ENCODE measurements at regions not wholly inside any gene's neighbourhood (a gene's known extent, or its start where the extent isn't known, plus 50 kb on each side); places are given as distances from the start of the nearest gene placed in this dataset.

DNA sequence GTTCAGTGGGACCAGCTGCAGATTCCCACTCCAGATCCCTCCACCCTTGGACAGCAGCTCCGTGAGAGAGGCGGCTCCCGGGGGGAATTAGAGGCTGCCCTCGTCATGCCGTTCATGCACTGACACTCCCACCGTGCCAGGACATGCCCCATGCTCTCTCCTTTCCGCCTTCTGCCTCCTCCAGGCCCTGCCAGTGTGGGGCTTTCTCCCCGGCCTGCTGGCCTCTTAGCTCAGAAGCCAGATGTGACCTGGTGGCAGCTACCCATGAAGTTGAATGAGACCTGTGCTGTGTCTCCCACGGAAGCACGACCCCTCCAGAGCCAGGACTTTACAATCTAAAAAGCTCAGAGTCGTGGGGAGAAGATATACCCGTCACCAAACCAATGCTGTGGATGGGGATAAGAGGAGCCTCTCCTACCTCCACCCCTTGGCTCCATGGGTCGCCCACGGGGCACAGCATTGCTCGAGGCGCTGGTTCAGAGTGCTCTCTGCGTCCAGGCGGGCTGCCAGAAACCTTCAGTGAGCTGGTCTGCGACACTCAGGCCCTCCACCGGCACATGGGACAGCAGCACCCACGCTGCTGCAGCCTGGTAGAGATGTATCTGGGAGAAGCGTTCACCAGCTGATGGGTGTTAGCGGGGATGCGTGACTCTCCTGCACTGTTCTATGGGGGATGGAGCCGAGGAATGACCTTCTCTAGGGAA, 111.0 kb upstream of the GPC1 start:
- DNase-seq (ENCODE audit: extremely low read depth in 1 of 11, low read depth in 9 of 11, low spot score in 4 of 11): no peak

DNA sequence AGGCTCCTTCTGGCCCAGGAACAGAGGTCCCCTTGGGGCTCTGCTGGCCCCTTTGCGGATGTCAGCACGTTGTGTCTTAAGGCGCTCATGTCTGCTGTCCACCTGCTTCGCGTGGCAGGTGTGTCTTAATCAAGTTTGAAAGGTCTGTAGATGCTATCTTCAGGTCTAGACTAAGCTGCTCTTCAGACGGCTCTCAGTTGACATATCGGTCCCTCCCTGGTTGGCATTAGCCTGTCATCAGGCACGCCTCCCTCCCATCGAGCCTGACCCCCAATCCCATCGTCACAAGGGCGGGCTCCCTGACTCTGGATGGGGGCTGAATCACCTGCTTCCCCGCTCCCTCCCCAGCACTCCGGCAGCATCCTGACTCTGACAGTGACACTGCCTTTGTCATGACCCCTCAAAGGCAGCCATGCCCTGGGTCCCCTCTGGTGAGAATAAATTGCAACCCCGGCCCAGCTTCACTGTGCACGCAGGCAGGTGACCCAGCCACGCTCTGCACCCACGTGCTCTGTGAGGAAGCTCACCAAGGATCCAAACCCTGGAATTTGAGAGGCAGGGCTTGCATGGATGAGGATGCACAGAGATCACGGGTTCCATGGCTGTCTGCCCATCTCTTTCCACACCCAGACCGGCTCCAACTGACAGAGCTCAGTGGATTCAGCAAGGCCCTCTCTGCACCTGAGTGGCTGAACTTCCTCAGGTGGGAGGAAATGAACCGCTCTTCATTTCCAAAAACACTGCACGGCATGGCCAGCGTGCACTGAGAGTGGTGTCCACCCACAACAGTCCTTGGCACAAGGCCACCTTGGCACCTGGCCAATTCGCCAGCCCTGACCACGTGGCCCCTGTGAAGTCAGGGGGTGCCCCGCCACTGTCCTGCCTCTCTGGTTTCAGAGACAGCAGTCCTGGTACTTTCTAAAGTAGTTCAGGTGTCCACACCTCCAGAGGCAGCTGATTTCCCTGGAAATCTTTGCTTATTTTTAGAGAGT, 110.2 kb upstream of the GPC1 start:
- no peak for DNase-seq (ENCODE audit: extremely low read depth in 1 of 11, low read depth in 9 of 11, low spot score in 4 of 11)

DNA sequence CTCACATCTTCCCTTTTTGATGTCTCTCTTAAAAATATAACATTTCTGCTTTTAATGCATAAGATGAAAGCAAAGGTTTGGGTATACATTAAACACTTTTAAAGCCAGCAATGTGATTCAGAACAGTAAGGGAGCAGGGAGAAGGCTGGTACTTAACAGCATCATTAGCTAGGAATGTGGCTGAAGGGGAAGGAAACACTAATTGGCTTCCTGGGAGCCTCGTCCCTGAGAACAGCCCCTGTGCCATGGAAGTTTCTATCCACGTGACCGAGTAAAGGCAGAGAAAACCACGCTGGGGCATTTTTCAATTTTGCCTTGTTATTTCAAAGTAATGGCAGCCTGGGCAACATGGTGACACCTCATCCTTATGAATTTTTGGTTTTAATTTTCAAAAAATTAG, 109.2 kb upstream of the GPC1 start:
- peak in 1 of 11 donors; percentile 12 for DNase-seq (ENCODE audit: extremely low read depth in 1 of 11, low read depth in 9 of 11, low spot score in 4 of 11)

DNA sequence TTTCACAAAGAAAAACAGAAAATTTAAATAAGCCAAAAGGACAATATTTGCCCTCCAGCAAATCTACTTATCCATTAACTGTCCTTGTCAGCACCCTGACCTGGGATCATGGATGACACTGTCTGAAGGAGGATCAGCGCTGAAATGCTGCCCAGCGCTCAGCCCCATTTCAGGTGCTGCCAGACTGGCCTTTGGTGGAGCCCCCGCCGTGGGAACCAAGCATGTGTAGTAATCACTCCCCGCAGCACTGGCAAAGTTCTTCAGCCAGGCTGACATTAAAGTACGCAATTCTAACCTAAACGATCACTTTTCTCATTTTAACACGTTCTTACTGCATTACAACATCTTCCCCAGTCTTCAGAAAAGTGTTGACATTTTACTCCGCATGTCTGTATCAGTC, 108.6 kb upstream of the GPC1 start:
- no peak for DNase-seq (ENCODE audit: extremely low read depth in 1 of 11, low read depth in 9 of 11, low spot score in 4 of 11)

DNA sequence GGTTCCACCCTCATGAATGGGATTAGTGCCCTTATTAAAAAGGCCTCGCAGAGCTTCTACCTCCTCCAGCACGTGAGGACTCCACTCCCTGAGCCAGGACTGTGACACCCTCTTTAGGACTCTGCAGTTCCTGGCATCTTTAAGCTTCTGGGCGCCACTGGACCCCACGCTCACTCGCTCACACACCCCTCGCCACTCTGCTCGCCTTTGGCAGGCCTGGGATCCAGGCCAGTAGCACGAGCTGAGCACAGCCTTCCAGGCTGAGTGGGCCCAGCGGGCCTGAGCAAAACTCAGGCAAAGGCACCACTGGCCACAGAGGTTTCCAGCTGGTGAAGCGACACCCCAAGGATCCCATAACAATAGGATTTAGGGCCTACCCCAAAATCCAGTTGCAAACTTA, 107.9 kb upstream of the GPC1 start:
- DNase-seq (ENCODE audit: extremely low read depth in 1 of 11, low read depth in 9 of 11, low spot score in 4 of 11): no peak

DNA sequence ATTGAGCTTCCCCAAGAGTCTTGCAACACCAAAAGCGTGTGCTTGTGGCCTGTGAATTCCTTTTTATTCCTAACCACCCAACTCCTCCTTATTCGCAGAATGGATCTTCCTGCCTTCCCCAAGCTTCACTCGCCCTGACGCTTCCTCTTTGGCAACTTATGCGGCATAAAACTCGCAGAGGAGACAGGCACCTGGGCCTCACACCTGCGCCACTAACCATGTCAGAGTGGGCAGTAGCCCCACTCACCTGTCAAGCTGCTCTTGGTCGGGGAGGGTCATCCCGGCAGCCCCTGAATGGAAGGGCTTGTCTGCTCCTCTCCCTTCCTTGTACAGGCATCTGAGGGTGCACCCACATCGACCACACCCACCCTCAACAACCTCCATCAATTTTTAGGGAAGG, 106.9 kb upstream of the GPC1 start:
- DNase-seq (ENCODE audit: extremely low read depth in 1 of 11, low read depth in 9 of 11, low spot score in 4 of 11): no peak

DNA sequence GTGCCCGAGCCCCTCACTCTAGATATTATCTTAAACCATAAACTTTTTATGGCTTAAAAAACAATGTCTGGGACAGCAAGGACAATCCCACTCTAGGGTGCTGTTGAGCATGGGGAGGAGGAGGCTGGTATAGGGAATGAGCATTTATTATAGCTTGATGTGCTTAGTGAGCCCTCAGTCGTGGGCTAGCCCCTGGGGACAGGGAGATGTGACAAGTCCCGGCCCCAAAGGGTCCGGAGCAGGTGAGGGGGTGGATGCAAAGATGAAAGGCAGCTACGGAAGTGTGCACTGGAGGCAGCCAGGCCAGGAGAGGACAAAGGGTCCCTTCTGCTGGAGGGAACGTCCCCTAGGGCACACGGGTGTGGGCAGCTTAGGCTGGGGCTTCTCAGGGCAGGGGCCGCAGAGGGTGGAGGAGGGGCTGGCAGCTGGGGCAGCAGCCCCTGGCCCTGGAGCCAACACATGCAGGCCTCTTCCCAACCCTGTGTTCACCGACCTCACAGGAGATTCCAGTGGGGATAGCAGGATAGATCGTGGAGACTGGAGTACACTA, 106.3 kb upstream of the GPC1 start:
- DNase-seq (ENCODE audit: extremely low read depth in 1 of 11, low read depth in 9 of 11, low spot score in 4 of 11): no peak

DNA sequence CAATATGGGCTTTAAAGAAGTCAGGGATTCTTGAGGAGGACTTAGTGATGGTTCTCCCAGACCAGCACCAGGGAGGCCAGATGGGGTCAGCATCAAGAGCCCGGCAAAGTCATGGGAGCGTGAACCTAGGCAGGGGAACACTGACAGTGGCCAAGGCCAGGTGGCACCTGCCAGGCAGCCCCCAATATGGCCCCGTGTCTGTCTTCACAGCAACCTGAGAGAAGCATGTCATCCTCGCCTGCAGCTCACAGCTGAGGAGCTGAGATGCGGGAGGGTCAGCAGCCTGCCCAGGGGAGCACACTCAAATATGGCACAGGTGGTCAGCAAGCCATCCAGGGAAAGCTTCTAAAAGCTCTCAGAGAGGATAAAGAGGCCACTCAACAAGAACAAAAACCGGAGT, 105.7 kb upstream of the GPC1 start:
- DNase-seq (ENCODE audit: extremely low read depth in 1 of 11, low read depth in 9 of 11, low spot score in 4 of 11): no peak

DNA sequence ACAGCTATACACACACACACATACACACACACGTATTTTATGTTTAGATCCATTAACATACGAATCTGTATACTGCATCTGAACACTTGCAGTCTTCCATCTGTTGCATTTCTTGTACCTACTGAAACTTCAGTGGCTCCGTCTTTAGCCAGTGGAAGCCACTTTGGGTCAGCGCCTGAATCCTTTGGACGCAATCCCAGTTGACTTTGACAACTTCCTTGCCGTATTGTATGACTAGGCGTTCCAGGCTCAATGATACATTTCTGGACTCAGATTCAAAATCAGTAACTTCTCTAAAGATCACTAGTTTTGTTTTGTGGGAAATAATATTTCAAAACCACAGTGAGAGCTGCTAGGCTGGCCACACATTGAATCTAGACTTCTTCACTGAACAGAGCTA, 101.5 kb upstream of the GPC1 start:
- DNase-seq (ENCODE audit: extremely low read depth in 1 of 11, low read depth in 9 of 11, low spot score in 4 of 11): no peak

DNA sequence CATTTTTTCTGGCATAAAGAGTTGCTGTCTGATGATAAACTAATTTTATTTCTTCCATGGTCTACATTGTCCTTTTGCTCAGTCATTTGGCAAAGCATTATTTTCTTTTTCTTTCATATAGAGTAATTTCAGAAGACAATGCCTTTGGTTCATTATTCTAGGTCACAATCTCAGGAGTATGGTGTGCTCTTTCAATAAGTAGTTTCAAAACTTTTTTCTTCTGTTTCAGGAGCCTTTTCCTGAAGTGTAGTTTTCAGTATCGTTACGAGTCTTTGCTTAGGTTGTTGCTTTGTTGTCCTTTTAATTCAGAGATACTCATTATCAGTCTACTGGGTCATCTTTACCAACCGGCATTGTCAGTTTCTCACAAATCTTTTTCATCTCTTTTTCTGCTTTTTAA, 100.4 kb upstream of the GPC1 start:
- DNase-seq (ENCODE audit: extremely low read depth in 1 of 11, low read depth in 9 of 11, low spot score in 4 of 11): no peak

DNA sequence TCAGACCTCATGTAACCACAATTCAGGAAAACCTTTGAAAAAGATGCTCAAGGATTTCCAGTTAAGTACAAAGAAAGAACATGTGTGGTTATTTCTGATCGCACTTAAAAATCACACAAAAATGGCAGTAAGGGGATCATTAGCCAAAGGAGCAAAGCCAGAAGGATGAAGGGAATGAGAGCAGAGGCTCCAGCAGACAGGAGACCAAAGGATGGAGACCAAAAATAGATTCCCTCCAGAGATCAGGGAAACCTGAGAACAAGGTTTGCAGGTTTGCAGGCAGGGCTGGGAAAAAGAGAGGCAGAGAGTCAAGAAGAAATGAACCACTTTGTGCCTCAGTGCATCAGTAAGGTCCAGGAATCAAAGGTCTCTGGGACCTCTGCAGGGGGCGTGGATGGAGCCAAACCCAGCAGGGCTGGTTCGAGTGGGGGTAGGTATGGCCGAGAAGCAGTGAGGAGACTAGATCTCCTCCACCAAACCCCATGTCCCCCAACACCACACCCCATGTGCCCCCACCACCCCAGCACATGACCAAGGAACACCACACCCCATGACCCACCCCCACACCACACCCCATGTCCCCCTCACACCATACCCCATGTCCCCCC, 98.5 kb upstream of the GPC1 start:
- no peak for DNase-seq (ENCODE audit: extremely low read depth in 1 of 11, low read depth in 9 of 11, low spot score in 4 of 11)

DNA sequence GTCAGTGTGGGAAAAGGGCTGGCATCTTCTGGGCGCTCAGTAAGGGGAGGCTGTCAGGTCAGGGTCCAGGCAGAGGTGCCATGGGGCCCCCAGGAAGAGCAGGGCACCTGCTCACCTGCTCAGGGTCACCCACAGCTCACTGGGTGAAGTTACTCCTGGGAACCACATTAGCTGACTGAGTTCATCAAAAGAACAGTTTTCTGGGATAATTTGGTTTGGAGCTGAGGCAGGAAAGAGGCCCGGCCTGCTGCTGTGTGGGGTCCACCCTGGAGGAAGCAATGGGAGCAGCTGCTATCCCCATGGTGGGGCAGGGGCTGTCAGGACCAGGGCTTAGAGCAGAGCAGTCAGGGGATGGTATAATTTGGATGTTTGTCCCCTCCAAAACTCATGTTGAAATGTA, 97.2 kb upstream of the GPC1 start:
- DNase-seq (ENCODE audit: extremely low read depth in 1 of 11, low read depth in 9 of 11, low spot score in 4 of 11): no peak

DNA sequence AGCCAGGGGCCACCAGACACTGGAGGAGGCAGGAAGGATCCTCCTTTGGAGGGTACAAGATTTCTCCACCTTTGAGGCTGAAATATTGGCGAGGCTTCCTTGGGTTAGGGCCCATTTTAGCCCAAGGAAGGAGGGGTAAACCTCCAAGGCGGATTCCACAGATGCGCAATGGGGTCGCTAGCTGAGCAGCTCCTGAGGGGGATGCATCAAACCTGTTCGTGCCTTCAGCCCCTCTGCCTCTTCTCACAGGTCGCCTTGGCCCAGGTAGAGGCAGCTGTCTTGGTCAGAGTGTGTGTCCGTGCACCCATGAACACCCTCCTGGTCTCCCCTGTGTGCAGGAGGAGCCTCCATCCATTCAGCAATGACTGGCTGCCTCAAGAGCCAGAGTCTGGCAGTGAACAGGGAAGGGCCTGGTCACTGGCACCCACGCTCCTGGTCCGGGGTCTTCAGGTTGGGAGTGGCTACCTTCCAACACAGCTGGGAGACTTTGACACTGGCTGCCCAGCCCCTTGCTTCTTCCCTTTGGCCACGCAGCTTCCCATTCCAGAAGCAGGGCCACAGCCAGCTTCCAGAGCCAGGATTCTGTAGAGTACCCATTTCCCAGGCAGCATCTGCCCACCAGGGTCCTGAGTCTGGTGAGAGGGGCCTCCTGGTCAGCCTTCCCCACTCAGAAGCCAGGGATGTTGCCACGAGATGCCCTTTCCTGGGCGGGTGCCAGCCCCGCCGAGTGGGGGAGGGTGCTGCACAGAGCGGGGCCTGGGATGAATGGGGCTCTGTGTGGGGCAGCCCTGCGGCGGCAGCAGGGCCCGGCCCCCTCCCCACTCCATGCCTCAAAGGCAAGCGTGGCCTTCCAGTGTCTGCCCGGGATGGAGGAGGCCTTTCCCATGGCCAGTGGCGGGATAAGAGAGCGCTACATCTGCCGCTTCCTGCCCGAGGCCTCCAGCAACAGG, 95.8 kb upstream of the GPC1 start:
- DNase-seq (ENCODE audit: extremely low read depth in 1 of 11, low read depth in 9 of 11, low spot score in 4 of 11): no peak

DNA sequence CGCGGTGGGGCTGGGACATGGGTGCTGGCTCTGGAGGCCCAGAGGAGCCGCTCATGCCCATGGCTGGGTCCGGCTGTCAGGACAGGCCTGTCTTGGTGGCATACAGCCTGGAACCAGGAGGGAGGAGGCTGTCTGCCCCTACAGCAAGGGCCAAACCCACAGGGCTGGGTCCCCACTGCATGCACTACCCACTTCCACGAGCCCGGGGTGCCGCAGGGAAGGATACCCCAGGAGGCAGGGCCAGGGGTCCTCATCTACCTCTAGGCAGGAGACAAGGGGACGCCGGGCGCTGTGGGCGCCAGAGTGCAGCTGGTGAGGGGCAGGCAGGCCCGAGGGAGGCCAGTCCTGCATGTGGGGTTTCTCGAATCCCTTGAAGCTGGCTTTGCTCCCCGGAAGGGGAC, 95.1 kb upstream of the GPC1 start:
- no peak for DNase-seq (ENCODE audit: extremely low read depth in 1 of 11, low read depth in 9 of 11, low spot score in 4 of 11)

DNA sequence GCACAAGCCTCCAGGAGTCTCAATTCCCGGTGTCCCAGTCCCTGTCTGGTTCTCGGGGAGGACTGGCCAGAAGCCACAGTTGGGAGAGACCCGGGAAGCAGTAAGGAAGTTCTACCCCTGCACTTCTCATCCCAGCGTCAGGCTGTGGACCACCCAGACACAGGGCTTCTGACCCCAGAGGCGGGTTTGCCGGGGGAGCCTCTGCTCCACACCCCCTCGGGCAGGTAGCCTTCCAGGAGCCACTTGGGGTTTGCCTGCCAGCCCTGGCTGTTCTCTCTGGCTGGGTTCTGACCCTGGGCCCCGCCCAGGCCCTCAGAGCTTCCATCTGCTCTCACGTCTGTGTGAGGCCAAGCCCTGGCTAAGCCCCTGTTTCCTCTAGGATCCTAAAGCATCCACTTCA, 94.4 kb upstream of the GPC1 start:
- no peak for DNase-seq (ENCODE audit: extremely low read depth in 1 of 11, low read depth in 9 of 11, low spot score in 4 of 11)

DNA sequence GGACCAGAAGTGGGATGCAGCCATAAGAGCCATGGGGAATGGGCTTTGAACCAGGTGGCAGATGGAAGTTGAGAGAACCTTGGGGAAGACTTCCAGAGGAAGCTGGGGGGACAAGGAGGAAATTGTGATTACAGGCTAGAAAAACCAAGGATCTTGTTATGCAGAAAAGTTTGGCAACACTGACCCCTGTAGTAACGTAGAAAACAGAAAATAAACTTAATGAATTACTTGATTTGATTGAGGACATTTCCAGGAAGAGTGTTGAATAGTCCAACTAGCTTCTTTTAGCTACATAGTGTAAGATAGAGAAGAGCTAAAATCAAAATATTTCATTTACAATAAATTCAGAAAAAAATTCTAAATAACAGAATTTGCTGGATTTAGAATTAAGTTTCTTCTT, 91.9 kb upstream of the GPC1 start:
- DNase-seq (ENCODE audit: extremely low read depth in 1 of 11, low read depth in 9 of 11, low spot score in 4 of 11): no peak

DNA sequence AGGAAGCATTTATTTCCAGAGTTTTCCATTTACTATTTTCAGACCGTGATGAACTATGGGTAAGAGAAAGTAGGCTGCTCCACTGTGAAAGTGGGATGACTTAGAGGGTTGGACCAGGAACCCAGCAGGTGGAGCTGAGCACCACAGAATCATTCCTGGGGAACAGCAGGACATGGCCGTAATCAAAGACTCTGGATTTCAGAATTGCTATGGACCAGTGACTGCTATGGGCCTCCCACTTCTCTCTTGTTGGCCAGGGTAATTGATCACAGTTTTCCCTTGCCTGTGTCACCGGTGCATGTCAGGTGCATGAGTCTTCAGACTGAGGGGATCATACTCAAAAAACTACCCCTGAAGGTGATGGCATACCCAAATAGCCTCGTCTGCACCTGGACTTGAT, 90.6 kb upstream of the GPC1 start:
- no peak for DNase-seq (ENCODE audit: extremely low read depth in 1 of 11, low read depth in 9 of 11, low spot score in 4 of 11)

DNA sequence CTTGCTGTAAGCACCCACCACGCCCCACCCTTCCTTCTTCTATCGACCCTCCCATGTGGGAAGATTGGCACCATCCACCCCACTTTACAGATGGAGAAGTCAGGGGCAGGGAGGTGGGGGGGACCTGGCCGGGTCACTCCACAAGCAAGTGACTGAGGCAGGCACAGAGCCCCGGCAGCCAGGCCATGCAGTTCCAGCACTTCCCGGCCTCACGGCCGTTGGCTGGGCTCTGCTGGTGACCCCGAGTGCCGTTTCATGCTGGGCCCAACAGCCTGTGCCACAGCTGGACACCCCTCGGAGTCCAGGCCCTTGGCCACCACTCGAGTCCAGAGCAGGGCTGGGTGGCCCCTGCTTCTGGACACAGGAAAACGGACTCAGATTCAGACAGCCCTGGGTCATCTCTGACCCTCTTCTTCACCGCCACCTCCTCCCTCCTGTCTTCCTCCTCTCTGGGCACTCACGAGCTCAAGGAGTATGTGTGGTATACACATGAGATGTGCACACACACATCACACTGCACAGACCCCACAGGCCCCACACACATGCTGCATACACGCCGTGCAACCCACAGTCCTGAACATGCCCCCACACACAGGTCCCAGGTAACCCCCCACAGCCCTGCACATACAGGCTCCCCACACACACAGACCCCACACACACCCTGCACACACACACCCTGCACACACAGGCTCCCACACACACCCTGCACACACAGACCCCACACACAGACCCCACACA, 89.3 kb upstream of the GPC1 start:
- DNase-seq (ENCODE audit: extremely low read depth in 1 of 11, low read depth in 9 of 11, low spot score in 4 of 11): no peak
